ENCODE measurements at regions not wholly inside any gene's neighbourhood (a gene's known extent, or its start where the extent isn't known, plus 50 kb on each side); places are given as distances from the start of the nearest gene placed in this dataset.

GRCh38 chr6:73989428-73989827 lies 293.4 kb downstream of the CD109 start:
- TF ChIP-seq REST (IDR thresholded peaks at IDR 0.05; ENCODE audit: borderline replicate concordance) (no peak), REST (CRISPR knock-in tag; IDR thresholded peaks at IDR 0.05; ENCODE audit: low read depth) (no peak), NFATC3 (IDR thresholded peaks at IDR 0.05) (no peak), ZNF75A (CRISPR knock-in tag; IDR thresholded peaks at IDR 0.05) (no peak), POLR2A (conservative IDR thresholded peaks at IDR 0.05) (no peak), ZBTB11 (CRISPR knock-in tag; IDR thresholded peaks at IDR 0.05) (no peak), LEF1 (IDR thresholded peaks at IDR 0.05) (no peak), ETV6 (IDR thresholded peaks at IDR 0.05; ENCODE audit: borderline replicate concordance in 1 of 2, low read depth in 2 of 2, low read length in 1 of 2) (no peak), ETV6 (CRISPR knock-in tag; IDR thresholded peaks at IDR 0.05; ENCODE audit: borderline replicate concordance) (no peak), CTCF (IDR thresholded peaks at IDR 0.05 in 2 of 3, conservative IDR thresholded peaks at IDR 0.05 in 1 of 3; ENCODE audit: insufficient read depth in 2 of 3, low read depth in 1 of 3, low read length in 3 of 3) (no peak), RNF219 (CRISPR knock-in tag; IDR thresholded peaks at IDR 0.05) (no peak), NFRKB (IDR thresholded peaks at IDR 0.05; ENCODE audit: low read depth) (no peak), E2F6 (IDR thresholded peaks at IDR 0.05; ENCODE audit: borderline replicate concordance in 1 of 2, extremely low read depth in 1 of 2, insufficient read depth in 1 of 2, insufficient read length in 1 of 2, low read depth in 1 of 2, low read length in 1 of 2, poor library complexity in 1 of 2, severe bottlenecking in 1 of 2) (no peak), EP300 (IDR thresholded peaks at IDR 0.05; ENCODE audit: low read length) (no peak), MAX (CRISPR knock-in tag; IDR thresholded peaks at IDR 0.05) (no peak)

Measured in K562 (cell line).